ENCODE measurements at regions not wholly inside any gene's neighbourhood (a gene's known extent, or its start where the extent isn't known, plus 50 kb on each side); places are given as distances from the start of the nearest gene placed in this dataset.

DNA sequence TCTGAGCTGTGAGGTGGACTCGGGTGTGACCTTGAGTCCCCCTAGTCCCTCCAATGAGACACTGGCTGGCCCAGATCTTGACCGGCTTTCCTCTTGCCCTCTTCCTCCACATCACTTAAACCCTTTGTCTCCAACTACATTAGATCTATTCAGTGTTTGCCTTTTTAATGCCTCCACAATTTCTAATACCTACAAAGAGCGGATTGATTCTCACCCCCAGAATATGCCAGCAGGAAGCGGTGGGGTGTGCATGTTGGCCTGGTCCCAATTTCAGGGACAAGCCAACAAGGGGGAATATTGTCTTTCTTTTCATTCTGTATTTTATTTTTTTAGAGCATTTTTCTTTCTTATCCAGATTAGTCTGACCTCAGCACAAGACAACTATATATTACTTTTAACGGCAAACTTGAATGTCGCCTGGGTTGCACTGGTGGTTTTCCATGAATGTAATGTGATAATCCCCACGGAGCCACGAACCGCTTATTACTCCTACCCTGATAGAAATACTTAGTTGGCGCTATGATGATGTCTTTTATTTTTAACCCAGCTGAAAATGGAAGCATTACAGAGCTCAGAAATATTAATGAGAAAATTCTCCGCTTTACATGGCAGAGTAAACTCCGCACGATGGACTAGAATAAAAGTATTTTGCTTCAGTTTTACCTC lies 68.5 kb upstream of the MYO10 start:
- H3K9ac ChIP-seq: no peak overlapping the region
- H3K4me2 ChIP-seq (ENCODE audit: unreplicated experiment): no peak overlapping the region
- 94% methylated on average over 13 of the region's 13 CpGs for WGBS, 2 experiments (ENCODE audit: low coverage in 1 of 2, low lambda C conversion rate in 2 of 2, missing lambda C conversion rate in 2 of 2)

DNA sequence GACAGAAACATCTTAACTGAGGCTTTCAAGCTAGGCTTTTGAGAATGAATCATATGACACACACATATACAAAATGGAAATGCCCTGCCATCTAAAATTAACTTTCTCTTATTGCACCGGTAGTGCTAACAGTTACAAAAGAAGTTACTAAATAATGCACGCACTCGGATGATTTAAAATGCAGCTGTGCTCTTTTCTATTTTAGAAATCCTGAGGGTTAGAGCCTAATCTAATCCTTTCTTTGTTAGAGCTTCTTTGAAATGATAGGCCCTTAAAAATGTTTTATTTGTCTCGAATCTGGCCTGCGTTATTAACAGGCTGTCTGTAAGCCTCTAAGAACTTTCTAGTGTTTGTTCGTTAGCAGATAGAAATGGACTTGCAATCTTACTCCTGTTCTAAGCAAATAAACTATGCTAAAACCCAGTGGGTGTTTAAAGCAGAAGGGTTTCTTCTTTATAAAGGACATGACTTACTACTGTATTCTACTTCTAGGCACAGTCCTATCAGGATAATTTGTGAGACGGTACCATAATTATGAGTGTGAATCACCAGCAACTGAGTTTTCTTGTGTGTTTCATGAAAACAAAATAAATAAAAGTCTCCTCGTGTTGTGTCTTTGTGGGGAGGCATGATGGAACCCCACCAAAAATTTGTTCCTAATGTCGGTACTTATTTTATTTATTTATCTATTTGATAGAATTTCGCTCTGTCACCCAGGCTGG lies 69.2 kb upstream of the MYO10 start:
- in situ Hi-C loops (cut with MboI): no loop called here
- Histone ChIP-seq H3K4me3 (no peak overlapping the region), H3F3A (ENCODE audit: insufficient read depth) (peaks cover 10% of the 10 kb centered on the region), H3K36me3 (ENCODE audit: low read depth) (no peaks in the 10 kb centered on the region), H3K79me2 (ENCODE audit: insufficient read depth) (no peaks in the 10 kb centered on the region), H3K4me1 (ENCODE audit: insufficient read depth) (peaks cover 14% of the 10 kb centered on the region), H3K4me2 (ENCODE audit: unreplicated experiment) (no peak overlapping the region), H3K9me2 (ENCODE audit: insufficient read depth) (no peaks in the 10 kb centered on the region), H3K9me3 (ENCODE audit: low read depth) (no peaks in the 10 kb centered on the region), H2AFZ (0 out of 2 replicates have a peak overlapping the region, but pooled peaks have one; percentile 14), H3K27ac (no peak overlapping the region), H3K9ac (no peak overlapping the region), H3K27me3 (replicated peaks; ENCODE audit: insufficient read depth) (no peaks in the 10 kb centered on the region), H4K20me1 (ENCODE audit: insufficient read depth) (no peaks in the 10 kb centered on the region)
- 70 to 72% methylated on average over 10 of the region's 10 CpGs for WGBS, 2 experiments (ENCODE audit: low coverage in 1 of 2, low lambda C conversion rate in 2 of 2, missing lambda C conversion rate in 2 of 2)
- TF ChIP-seq EZH2phosphoT487 (IDR thresholded peaks at IDR 0.05; ENCODE audit: insufficient read depth, low read depth): no peak
- no peak for TF ChIP-seq EZH2 (IDR thresholded peaks at IDR 0.05; ENCODE audit: insufficient read depth, poor library complexity, severe bottlenecking)
- no peak for DNase-seq

More for the DNA sequence above, 68.5 kb upstream of the MYO10 start:
- Histone ChIP-seq H3K9me2 (ENCODE audit: insufficient read depth) (no peaks in the 10 kb centered on the region), H3K79me2 (ENCODE audit: insufficient read depth) (no peaks in the 10 kb centered on the region), H4K20me1 (ENCODE audit: insufficient read depth) (no peaks in the 10 kb centered on the region), H3K4me3 (no peak overlapping the region), H3K9me3 (ENCODE audit: low read depth) (no peaks in the 10 kb centered on the region), H2AFZ (no peak overlapping the region), H3K27me3 (replicated peaks; ENCODE audit: insufficient read depth) (no peaks in the 10 kb centered on the region), H3K4me1 (ENCODE audit: insufficient read depth) (peaks cover 20% of the 10 kb centered on the region), H3K36me3 (ENCODE audit: low read depth) (no peaks in the 10 kb centered on the region), H3F3A (ENCODE audit: insufficient read depth) (peaks cover 16% of the 10 kb centered on the region), H3K27ac (no peak overlapping the region)
- DNase-seq: no peak
- in situ Hi-C loops (cut with MboI): no loop called here
- TF ChIP-seq EZH2 (IDR thresholded peaks at IDR 0.05; ENCODE audit: insufficient read depth, poor library complexity, severe bottlenecking): no peak
- TF ChIP-seq EZH2phosphoT487 (IDR thresholded peaks at IDR 0.05; ENCODE audit: insufficient read depth, low read depth): no peak

DNA sequence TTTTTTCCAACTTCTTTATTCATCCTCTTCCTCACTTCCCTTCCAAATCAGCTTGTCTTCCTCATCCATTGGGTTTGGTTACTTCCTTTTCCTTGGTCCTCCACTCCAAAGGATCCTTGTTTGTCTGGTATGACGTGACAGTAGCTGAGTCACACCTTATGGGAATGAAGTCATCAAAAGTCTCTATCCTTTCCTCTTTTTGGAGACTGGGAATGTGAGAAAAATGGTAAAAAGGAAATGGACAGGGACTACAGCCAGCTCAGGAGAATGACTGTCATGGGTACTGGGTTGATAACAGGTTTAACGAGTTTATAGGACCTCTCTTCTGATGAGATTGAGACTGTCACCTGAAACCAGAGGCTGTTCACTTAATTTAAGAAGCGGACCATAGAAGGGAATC lies 76.2 kb upstream of the MYO10 start:
- WGBS, 2 experiments (ENCODE audit: low coverage in 1 of 2, low lambda C conversion rate in 2 of 2, missing lambda C conversion rate in 2 of 2): 57 to 62% methylated on average over 3 of the region's 3 CpGs
- Histone ChIP-seq H3F3A (ENCODE audit: insufficient read depth) (peaks cover 4% of the 10 kb centered on the region; the same call in 1 of the 2 replicates), H3K27me3 (replicated peaks; ENCODE audit: insufficient read depth) (no peaks in the 10 kb centered on the region), H2AFZ (no peak overlapping the region), H3K4me1 (ENCODE audit: insufficient read depth) (no peaks in the 10 kb centered on the region), H3K79me2 (ENCODE audit: insufficient read depth) (no peaks in the 10 kb centered on the region), H3K27ac (no peak overlapping the region), H3K4me2 (ENCODE audit: unreplicated experiment) (no peak overlapping the region), H4K20me1 (ENCODE audit: insufficient read depth) (no peaks in the 10 kb centered on the region), H3K9me3 (ENCODE audit: low read depth) (no peaks in the 10 kb centered on the region), H3K36me3 (ENCODE audit: low read depth) (no peaks in the 10 kb centered on the region), H3K9ac (no peak overlapping the region), H3K4me3 (no peak overlapping the region), H3K9me2 (ENCODE audit: insufficient read depth) (no peaks in the 10 kb centered on the region)
- peak; percentile 62 for DNase-seq
- in situ Hi-C loops (cut with MboI): no loop called here
- TF ChIP-seq EZH2phosphoT487 (IDR thresholded peaks at IDR 0.05; ENCODE audit: insufficient read depth, low read depth): no peak
- TF ChIP-seq EZH2 (IDR thresholded peaks at IDR 0.05; ENCODE audit: insufficient read depth, poor library complexity, severe bottlenecking): no peak

DNA sequence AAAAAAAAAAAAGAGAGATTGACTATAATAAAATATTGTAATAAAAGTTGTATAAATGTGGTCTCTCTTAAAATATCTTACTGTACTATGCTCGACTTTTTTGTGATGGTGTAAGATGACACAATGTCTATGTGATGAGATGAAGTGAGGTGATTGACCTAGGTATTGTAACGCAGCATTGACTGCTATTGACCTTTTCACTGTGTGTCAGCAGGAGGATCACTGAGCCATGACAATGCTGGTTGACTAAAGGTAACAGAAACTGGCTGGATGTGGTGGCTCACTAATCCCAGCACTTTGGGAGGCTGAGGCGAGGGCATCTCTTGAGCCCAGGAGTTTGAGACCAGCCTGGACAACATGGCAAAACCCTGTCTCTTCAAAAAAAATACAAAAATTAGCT lies 78.6 kb upstream of the MYO10 start:
- Histone ChIP-seq H4K20me1 (ENCODE audit: insufficient read depth) (no peaks in the 10 kb centered on the region), H3K4me3 (no peak overlapping the region), H3K79me2 (ENCODE audit: insufficient read depth) (no peaks in the 10 kb centered on the region), H3K27ac (no peak overlapping the region), H2AFZ (no peak overlapping the region), H3K4me2 (ENCODE audit: unreplicated experiment) (no peak overlapping the region), H3K4me1 (ENCODE audit: insufficient read depth) (no peaks in the 10 kb centered on the region), H3K9ac (no peak overlapping the region), H3K36me3 (ENCODE audit: low read depth) (no peaks in the 10 kb centered on the region), H3F3A (ENCODE audit: insufficient read depth) (peaks cover 4% of the 10 kb centered on the region; the same call in 1 of the 2 replicates), H3K9me3 (ENCODE audit: low read depth) (no peaks in the 10 kb centered on the region), H3K27me3 (replicated peaks; ENCODE audit: insufficient read depth) (no peaks in the 10 kb centered on the region), H3K9me2 (ENCODE audit: insufficient read depth) (no peaks in the 10 kb centered on the region)
- TF ChIP-seq EZH2 (IDR thresholded peaks at IDR 0.05; ENCODE audit: insufficient read depth, poor library complexity, severe bottlenecking) (no peak), EZH2phosphoT487 (IDR thresholded peaks at IDR 0.05; ENCODE audit: insufficient read depth, low read depth) (no peak)
- in situ Hi-C loops (cut with MboI): no loop called here
- DNase-seq: no peak
- WGBS, 2 experiments (ENCODE audit: low coverage in 1 of 2, low lambda C conversion rate in 2 of 2, missing lambda C conversion rate in 2 of 2): 94 to 96% methylated on average over 3 of the region's 3 CpGs

Data from GM23248 (cell line).